Endothelial cell (in vitro differentiated cells): ENCODE measurements at regions not wholly inside any gene's neighbourhood (a gene's known extent, or its start where the extent isn't known, plus 50 kb on each side); places are given as distances from the start of the nearest gene placed in this dataset.

Experiments used
- DNase-seq: peaks from one replicate; pipeline ENCODE4 v3.0.0; 2021; ENCODE audit warnings: low spot score
- H3K27ac Mint-ChIP-seq: one replicate; pipeline ENCODE4 v1.8.0; 2021; ENCODE audit warnings: mixed read lengths, inconsistent platforms; ENCODE audit not compliant: unreplicated experiment
- H3K27me3 Mint-ChIP-seq: one replicate; pipeline ENCODE4 v1.8.0; 2021; ENCODE audit warnings: mild to moderate bottlenecking, moderate library complexity, mixed read lengths, inconsistent platforms; ENCODE audit not compliant: unreplicated experiment
- H3K36me3 Mint-ChIP-seq: one replicate; pipeline ENCODE4 v1.8.0; 2021; ENCODE audit warnings: mild to moderate bottlenecking, low read depth, mixed read lengths, inconsistent platforms; ENCODE audit not compliant: unreplicated experiment
- H3K4me1 Mint-ChIP-seq: one replicate; pipeline ENCODE4 v1.8.0; 2021; ENCODE audit warnings: mild to moderate bottlenecking, mixed read lengths, inconsistent platforms; ENCODE audit not compliant: unreplicated experiment
- H3K4me3 Mint-ChIP-seq: one replicate; pipeline ENCODE4 v1.8.0; 2021; ENCODE audit warnings: mild to moderate bottlenecking, mixed read lengths, inconsistent platforms; ENCODE audit not compliant: unreplicated experiment
- H3K9me3 Mint-ChIP-seq: one replicate; pipeline ENCODE4 v1.8.0; 2021; ENCODE audit warnings: mixed read lengths, inconsistent platforms; ENCODE audit not compliant: unreplicated experiment
- TF ChIP-seq, protein P1 (sequence below): fragments of 200-600 bp; sonication (generic); IDR thresholded peaks from one replicate; pipeline ENCODE4 v1.5.0; 2021; ENCODE audit warnings: antibody characterized with exemption; ENCODE audit not compliant: unreplicated experiment

GRCh38 chr1:193654951-193655735, 468.7 kb upstream of the B3GALT2 start:
- TF ChIP-seq, protein P1, sequence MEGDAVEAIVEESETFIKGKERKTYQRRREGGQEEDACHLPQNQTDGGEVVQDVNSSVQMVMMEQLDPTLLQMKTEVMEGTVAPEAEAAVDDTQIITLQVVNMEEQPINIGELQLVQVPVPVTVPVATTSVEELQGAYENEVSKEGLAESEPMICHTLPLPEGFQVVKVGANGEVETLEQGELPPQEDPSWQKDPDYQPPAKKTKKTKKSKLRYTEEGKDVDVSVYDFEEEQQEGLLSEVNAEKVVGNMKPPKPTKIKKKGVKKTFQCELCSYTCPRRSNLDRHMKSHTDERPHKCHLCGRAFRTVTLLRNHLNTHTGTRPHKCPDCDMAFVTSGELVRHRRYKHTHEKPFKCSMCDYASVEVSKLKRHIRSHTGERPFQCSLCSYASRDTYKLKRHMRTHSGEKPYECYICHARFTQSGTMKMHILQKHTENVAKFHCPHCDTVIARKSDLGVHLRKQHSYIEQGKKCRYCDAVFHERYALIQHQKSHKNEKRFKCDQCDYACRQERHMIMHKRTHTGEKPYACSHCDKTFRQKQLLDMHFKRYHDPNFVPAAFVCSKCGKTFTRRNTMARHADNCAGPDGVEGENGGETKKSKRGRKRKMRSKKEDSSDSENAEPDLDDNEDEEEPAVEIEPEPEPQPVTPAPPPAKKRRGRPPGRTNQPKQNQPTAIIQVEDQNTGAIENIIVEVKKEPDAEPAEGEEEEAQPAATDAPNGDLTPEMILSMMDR = no peak
- Mint-ChIP-seq H3K36me3 (no peaks in the 10 kb centered on the region), H3K4me1 (no peaks in the 10 kb centered on the region), H3K4me3 (no peak overlapping the region), H3K9me3 (no peaks in the 10 kb centered on the region), H3K27ac (no peak overlapping the region), H3K27me3 (no peaks in the 10 kb centered on the region)
- DNase-seq = no peak

- TF ChIP-seq, protein P1 = no peak
- no peak overlapping the region for H3K4me3 Mint-ChIP-seq
- DNase-seq = no peak
- H3K4me1 Mint-ChIP-seq = no peaks in the 10 kb centered on the region
- H3K27me3 Mint-ChIP-seq = no peaks in the 10 kb centered on the region
- no peak overlapping the region for H3K27ac Mint-ChIP-seq
- H3K36me3 Mint-ChIP-seq = no peaks in the 10 kb centered on the region
- H3K9me3 Mint-ChIP-seq = no peaks in the 10 kb centered on the region
These were observed 463.2 kb upstream of the B3GALT2 start for GRCh38 chr1:193649587-193649986.

- Mint-ChIP-seq H3K36me3 (no peaks in the 10 kb centered on the region), H3K9me3 (no peaks in the 10 kb centered on the region), H3K4me1 (peaks cover 2% of the 10 kb centered on the region), H3K27me3 (no peaks in the 10 kb centered on the region), H3K4me3 (no peak overlapping the region), H3K27ac (no peak overlapping the region)
- TF ChIP-seq, protein P1 = no peak
- no peak for DNase-seq
These were observed 448.5 kb upstream of the B3GALT2 start for GRCh38 chr1:193634876-193635275.

DNA sequence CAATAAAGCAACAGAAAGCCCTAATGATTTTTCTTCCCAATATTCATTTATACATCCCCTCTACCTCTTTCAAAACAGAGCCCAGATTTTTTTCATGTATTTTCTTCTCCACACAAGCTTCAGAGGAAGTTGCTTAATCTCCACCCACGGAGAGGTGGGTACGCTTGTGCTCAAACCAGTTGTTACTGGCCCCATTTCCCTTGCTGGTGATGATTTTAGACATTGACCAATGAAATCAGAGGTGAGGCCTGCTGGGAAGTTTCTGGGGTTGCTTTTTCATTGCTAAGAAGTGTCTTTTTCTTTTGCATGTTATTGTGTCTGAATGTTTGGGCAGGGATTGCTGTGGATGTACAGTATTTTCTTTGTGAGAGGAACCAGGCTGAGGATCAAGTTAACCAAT, 448.1 kb upstream of the B3GALT2 start:
- Mint-ChIP-seq H3K27me3 (no peaks in the 10 kb centered on the region), H3K4me1 (peaks cover 5% of the 10 kb centered on the region), H3K9me3 (no peaks in the 10 kb centered on the region), H3K36me3 (no peaks in the 10 kb centered on the region), H3K4me3 (no peak overlapping the region), H3K27ac (no peak overlapping the region)
- TF ChIP-seq, protein P1 = no peak
- no peak for DNase-seq

- no peak for DNase-seq
- Mint-ChIP-seq H3K9me3 (no peaks in the 10 kb centered on the region), H3K27me3 (no peaks in the 10 kb centered on the region), H3K4me1 (peaks cover 5% of the 10 kb centered on the region), H3K4me3 (no peak overlapping the region), H3K27ac (no peak overlapping the region), H3K36me3 (no peaks in the 10 kb centered on the region)
- TF ChIP-seq, protein P1 = no peak
These were observed 447.6 kb upstream of the B3GALT2 start for GRCh38 chr1:193633991-193634390.
